K562 (cell line): ENCODE measurements at regions not wholly inside any gene's neighbourhood (a gene's known extent, or its start where the extent isn't known, plus 50 kb on each side); places are given as distances from the start of the nearest gene placed in this dataset.
A peak's percentile ranks its signal among the peaks of the same experiment; 100 is the strongest.

Source experiments
- ATAC-seq: fragments of 200-7000 bp; cut with Tn5 transposase; 3 replicates; pipeline ENCODE4 v1.9.1; 2020; ENCODE audit warnings: moderate library complexity
- BruUV-seq: library from RNA; stranded (reverse); fragments of 400-500 nt; replicated peaks from 2 replicates; lab custom pipeline; 2021; lab: Mats Ljungman, UMichigan
- CTCF ChIA-PET: fragments of 300-600 bp; formaldehyde crosslinking; extraction: SDS; loops from one replicate; lab custom pipeline; 2021; ENCODE audit warnings: low intra/inter-chr PET ratio; lab: Yijun Ruan, JAX
- POLR2A ChIA-PET: fragments of 300-600, 350-650 bp; sonication (Branson Sonifier 250); formaldehyde crosslinking; extraction: SDS; loops from one replicate; lab custom pipeline; 2021; ENCODE audit warnings: antibody characterized with exemption, inconsistent platforms; lab: Yijun Ruan, JAX
- DNase-seq, 4 experiments: peaks; one replicate each; pipeline versions ENCODE4 v3.0.0 to v3.0.0-alpha.2; 2011 to 2018; ENCODE audit warnings: low spot score in 3 of 4, mixed read lengths in 3 of 4; ENCODE audit errors: extremely low read depth in 1 of 4
- FAIRE-seq: peaks from 2 replicates; lab custom pipeline; 2011; peaks lifted over from hg19 to GRCh38; lab: Jason Lieb, UNC
- H2AFZ ChIP-seq: 2 replicates; pipeline ENCODE4 v1.6.0; 2011; ENCODE audit warnings: low read depth, low read length, control low read depth, inconsistent platforms
- H3K27ac ChIP-seq: fragments of 200-600 bp; 3 replicates; pipeline ENCODE4 v1.8.0; 2011; ENCODE audit warnings: low read depth, mild to moderate bottlenecking, control low read depth, inconsistent platforms, low read length, moderate library complexity, mixed read lengths; ENCODE audit errors: extremely low read depth
- H3K27me3 ChIP-seq, 2 experiments: fragments of 300-600 bp in 1 of 2; 2 replicates in 1 of 2; 3 replicates in 1 of 2; pipeline versions ENCODE4 v1.6.0 to v1.8.0; 2011; ENCODE audit warnings: inconsistent platforms in 2 of 2, low read length in 2 of 2, mild to moderate bottlenecking in 1 of 2, mixed read lengths in 1 of 2, moderate library complexity in 1 of 2; ENCODE audit not compliant: control insufficient read depth in 2 of 2, insufficient read depth in 2 of 2
- H3K36me3 ChIP-seq: fragments of 300-600 bp; 3 replicates; pipeline ENCODE4 v1.8.0; 2011; ENCODE audit warnings: mild to moderate bottlenecking, low read length, inconsistent platforms; ENCODE audit not compliant: control insufficient read depth, insufficient read depth
- H3K4me1 ChIP-seq, 2 experiments: fragments of 200-600 bp in 1 of 2; replicated peaks in 1 of 2; 2 replicates in 1 of 2; 3 replicates in 1 of 2; pipeline versions ENCODE4 v1.5.1 to v1.8.0; 2011; ENCODE audit warnings: inconsistent platforms in 2 of 2, low read length in 2 of 2, mild to moderate bottlenecking in 1 of 2, mixed read lengths in 1 of 2, moderate library complexity in 1 of 2; ENCODE audit not compliant: control insufficient read depth in 2 of 2, insufficient read depth in 2 of 2
- H3K4me2 ChIP-seq: 2 replicates; pipeline ENCODE4 v1.6.1; 2011; ENCODE audit warnings: low read length, control low read depth, inconsistent platforms, mixed read lengths; ENCODE audit not compliant: insufficient read depth
- H3K4me3 ChIP-seq: fragments of 200-600 bp; sonication (generic), shearing (Covaris generic); 2 replicates; pipeline ENCODE4 v1.5.1; 2016; ENCODE audit warnings: control low read depth, inconsistent platforms
- H3K79me2 ChIP-seq: fragments of 200-600 bp; 3 replicates; pipeline ENCODE4 v1.8.0; 2011; ENCODE audit warnings: low read length, inconsistent platforms; ENCODE audit not compliant: control insufficient read depth, insufficient read depth
- H3K9ac ChIP-seq, 2 experiments: 2 replicates each; pipeline versions ENCODE4 v1.6.0 to v1.6.1; 2011; ENCODE audit warnings: low read depth in 2 of 2, low read length in 2 of 2, control low read depth in 1 of 2, inconsistent platforms in 1 of 2, mild to moderate bottlenecking in 1 of 2, mixed read lengths in 1 of 2; ENCODE audit not compliant: insufficient read depth in 1 of 2
- H3K9me1 ChIP-seq: one replicate; pipeline ENCODE4 v1.6.0; 2011; ENCODE audit warnings: inconsistent platforms, mild to moderate bottlenecking, low read length, moderate library complexity; ENCODE audit not compliant: control insufficient read depth, insufficient read depth
- H3K9me3 ChIP-seq: replicated peaks from 2 replicates; pipeline ENCODE4 v1.5.1; 2011; ENCODE audit warnings: low read depth, low read length, inconsistent platforms; ENCODE audit not compliant: control insufficient read depth, insufficient read depth
- H4K20me1 ChIP-seq: replicated peaks from 2 replicates; pipeline ENCODE4 v1.6.1; 2011; ENCODE audit warnings: low read length, inconsistent platforms, mixed read lengths; ENCODE audit not compliant: control insufficient read depth, insufficient read depth
- ELF1 ChIP-seq: fragments of 200-800 bp; sonication (Bioruptor generic); IDR thresholded peaks from 2 replicates; pipeline ENCODE4 v1.6.1; 2016; ENCODE audit warnings: missing genetic modification characterization, missing compliant biosample characterization
- MYNN ChIP-seq, 2 experiments: sonication (generic); formaldehyde crosslinking in 1 of 2; IDR thresholded peaks; 2 replicates each; pipeline versions ENCODE4 v1.5.0 to v1.6.1; 2016 to 2020; ENCODE audit warnings: antibody characterized with exemption in 1 of 2, missing genetic modification reagents in 1 of 2
- PHTF2 ChIP-seq: fragments of 250-450 bp; sonication (Bioruptor Pico); IDR thresholded peaks from 2 replicates; pipeline ENCODE4 v1.5.0; 2021; ENCODE audit warnings: mild to moderate bottlenecking
- TCF7 ChIP-seq: sonication (generic); IDR thresholded peaks from 2 replicates; pipeline ENCODE4 v1.6.1; 2016; ENCODE audit warnings: antibody characterized with exemption, borderline replicate concordance
- TRIM24 ChIP-seq, 2 experiments: fragments of 450-650 bp; IDR thresholded peaks; 2 replicates each; pipeline ENCODE4 v1.6.1; 2016
- TSHZ1 ChIP-seq: fragments of 250-450 bp; sonication (Bioruptor Pico); IDR thresholded peaks from 2 replicates; pipeline ENCODE4 v1.4.0; 2020; ENCODE audit warnings: mild to moderate bottlenecking, moderate library complexity
- ZKSCAN3 ChIP-seq: fragments of 250-450 bp; sonication (Bioruptor Pico); IDR thresholded peaks from 2 replicates; pipeline ENCODE4 v1.4.0; 2020
- ZNF121 ChIP-seq: sonication (generic); formaldehyde crosslinking; conservative IDR thresholded peaks from 2 replicates; pipeline ENCODE4 v1.8.0; 2022; ENCODE audit warnings: missing genetic modification reagents
- ZNF217 ChIP-seq: sonication (generic); formaldehyde crosslinking; IDR thresholded peaks from 2 replicates; pipeline ENCODE4 v1.8.0; 2022; ENCODE audit warnings: mild to moderate bottlenecking, missing genetic modification reagents
- ZNF512 ChIP-seq: IDR thresholded peaks from 2 replicates; pipeline ENCODE4 v1.6.1; 2016; ENCODE audit warnings: missing genetic modification characterization, missing compliant biosample characterization
- WGBS: fragments of 100-300 bp; shearing (Covaris generic); methylation state at CpG from one replicate; pipeline ENCODE4 v1.1.6; 2016; ENCODE audit warnings: low coverage, mixed read lengths; ENCODE audit not compliant: insufficient coverage; ENCODE audit errors: missing lambda C conversion rate; 5-methylcytosine and 5-hydroxymethylcytosine counted together
- in situ Hi-C: fragments of 300-500 bp; cut with MboI; formaldehyde crosslinking; loops from 4 replicates; pipeline ENCODE4 v1.15.0; 2018; ENCODE audit warnings: inconsistent platforms, mixed read lengths
- intact Hi-C: fragments of 100-400 bp; cut with micrococcal nuclease; formaldehyde crosslinking; loops from 2 replicates; pipeline ENCODE4 v1.14.2; 2022
- TF ChIP-seq, protein P1 (sequence below): sonication (generic); formaldehyde crosslinking; IDR thresholded peaks from 2 replicates; pipeline ENCODE4 v1.8.0; 2022; ENCODE audit warnings: mild to moderate bottlenecking, missing genetic modification reagents

DNA sequence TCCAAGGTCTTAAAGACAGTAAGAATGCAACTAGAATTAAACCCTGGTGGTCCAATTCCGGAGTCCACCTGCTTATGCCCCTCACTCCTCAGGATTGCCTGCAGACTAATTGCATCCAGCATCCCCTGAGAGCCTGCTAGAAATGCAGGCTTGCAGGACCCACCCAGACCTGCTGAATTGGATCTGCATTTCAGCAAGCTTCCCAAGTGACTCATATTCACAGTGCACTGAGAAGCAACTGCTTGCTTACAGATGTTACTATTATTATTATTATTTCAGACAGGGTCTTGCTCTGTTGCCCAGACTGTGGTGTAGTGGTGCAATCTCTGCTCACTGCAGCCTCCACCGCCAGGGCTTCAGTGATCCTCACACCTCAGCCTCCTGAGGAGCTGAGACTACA, 83.5 kb upstream of the VGLL4 start:
- H3K27me3 ChIP-seq, result peaks cover 26 to 49% of the 10 kb centered on the region in 2 experiments
- no peak for FAIRE-seq
- no peak overlapping the region for H3K4me3 ChIP-seq
- CTCF ChIA-PET, result no interaction called here
- H3K36me3 ChIP-seq, result no peaks in the 10 kb centered on the region
- no peak overlapping the region for H3K27ac ChIP-seq
- no peak for ATAC-seq
- H3K9me1 ChIP-seq, result no peaks in the 10 kb centered on the region
- TF ChIP-seq ZNF121 (CRISPR knock-in tag) (peak; percentile 52), ZKSCAN3 (no peak)
- TF ChIP-seq, all 486 proteins: peak for 1
- H3K4me1 ChIP-seq, result no peaks in the 10 kb centered on the region
- no peaks in the 10 kb centered on the region for H3K79me2 ChIP-seq
- intact Hi-C loops (no loop called here), in situ Hi-C loops (no loop called here)
- H2AFZ ChIP-seq, result no peak overlapping the region
- POLR2A ChIA-PET, result no interaction called here
- H3K9ac ChIP-seq, result no peak overlapping the region
- no peak overlapping the region for H3K4me2 ChIP-seq
- no peak for DNase-seq
- no peaks in the 10 kb centered on the region for H3K9me3 ChIP-seq
- no peaks in the 10 kb centered on the region for H4K20me1 ChIP-seq
- no TSS peak for BruUV-seq
- WGBS, result 0% methylated on average over 2 of the region's 2 CpGs

DNA sequence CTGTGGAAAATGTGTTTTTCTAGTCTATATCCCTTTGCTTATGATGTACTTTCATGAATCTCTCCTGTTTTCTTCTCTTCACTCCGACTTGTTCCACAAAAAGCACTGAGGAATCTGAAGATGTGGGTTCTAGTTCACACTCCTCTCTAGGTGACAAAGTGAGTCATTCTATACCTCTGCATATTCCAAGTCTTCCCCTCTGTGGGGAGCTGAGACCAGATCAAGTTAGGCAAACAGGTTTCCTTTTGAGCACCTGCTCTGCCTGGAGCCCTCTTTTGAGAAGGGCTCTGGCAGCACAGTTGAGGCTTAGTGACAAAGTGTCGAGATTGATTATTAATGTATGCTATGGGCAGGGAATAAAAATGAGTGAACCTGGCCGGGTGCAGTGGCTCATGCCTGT, 82.4 kb upstream of the VGLL4 start:
- Histone ChIP-seq H3K27me3 (peaks cover 35 to 41% of the 10 kb centered on the region in 2 experiments), H3K9ac (no peak overlapping the region), H3K9me1 (no peaks in the 10 kb centered on the region), H3K36me3 (no peaks in the 10 kb centered on the region), H3K79me2 (no peaks in the 10 kb centered on the region), H2AFZ (no peak overlapping the region), H3K9me3 (no peaks in the 10 kb centered on the region), H3K4me2 (no peak overlapping the region), H3K27ac (no peak overlapping the region), H4K20me1 (no peaks in the 10 kb centered on the region), H3K4me1 (no peaks in the 10 kb centered on the region), H3K4me3 (no peak overlapping the region)
- 0% methylated on average over 3 of the region's 3 CpGs for WGBS
- intact Hi-C loops (no loop called here), in situ Hi-C loops (no loop called here)
- BruUV-seq, result no TSS peak
- ChIA-PET POLR2A (no interaction called here), CTCF (no interaction called here)
- FAIRE-seq (no peak), DNase-seq (no peak), ATAC-seq (no peak)
- TF ChIP-seq ELF1 (tag) (no peak), ZNF512 (tag) (no peak), TSHZ1 (CRISPR knock-in tag) (no peak), MYNN (IDR thresholded peaks at IDR 0.05) (no peak), MYNN (CRISPR knock-in tag; IDR thresholded peaks at IDR 0.05) (no peak), PHTF2 (CRISPR knock-in tag) (no peak), ZNF217 (CRISPR knock-in tag) (no peak), TCF7 (no peak), TRIM24 (IDR thresholded peaks at IDR 0.05) (no peak)
- TF ChIP-seq, protein P1, sequence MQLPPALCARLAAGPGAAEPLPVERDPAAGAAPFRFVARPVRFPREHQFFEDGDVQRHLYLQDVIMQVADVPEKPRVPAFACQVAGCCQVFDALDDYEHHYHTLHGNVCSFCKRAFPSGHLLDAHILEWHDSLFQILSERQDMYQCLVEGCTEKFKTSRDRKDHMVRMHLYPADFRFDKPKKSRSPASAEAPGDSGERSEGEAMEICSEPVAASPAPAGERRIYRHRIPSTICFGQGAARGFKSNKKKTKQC (CRISPR knock-in tag), result no peak
